K562 (cell line): ENCODE measurements at regions not wholly inside any gene's neighbourhood (a gene's known extent, or its start where the extent isn't known, plus 50 kb on each side); places are given as distances from the start of the nearest gene placed in this dataset.
A peak's percentile ranks its signal among the peaks of the same experiment; 100 is the strongest.
"Not testable (repeated sequence)": the region's sequence is repeated elsewhere in the genome, so short reads cannot be mapped to it uniquely, and the experiment has no call there.

Experiments
- ATAC-seq: fragments of 200-7000 bp; cut with Tn5 transposase; 3 replicates; pipeline ENCODE4 v1.9.1; 2020; ENCODE audit warnings: moderate library complexity
- BruUV-seq: library from RNA; stranded (reverse); fragments of 400-500 nt; replicated peaks from 2 replicates; lab custom pipeline; 2021; lab: Mats Ljungman, UMichigan
- CTCF ChIA-PET: fragments of 300-600 bp; formaldehyde crosslinking; extraction: SDS; loops from one replicate; lab custom pipeline; 2021; ENCODE audit warnings: low intra/inter-chr PET ratio; lab: Yijun Ruan, JAX
- POLR2A ChIA-PET: fragments of 300-600, 350-650 bp; sonication (Branson Sonifier 250); formaldehyde crosslinking; extraction: SDS; loops from one replicate; lab custom pipeline; 2021; ENCODE audit warnings: antibody characterized with exemption, inconsistent platforms; lab: Yijun Ruan, JAX
- DNase-seq, 4 experiments: peaks; one replicate each; pipeline versions ENCODE4 v3.0.0 to v3.0.0-alpha.2; 2011 to 2018; ENCODE audit warnings: low spot score in 3 of 4, mixed read lengths in 3 of 4; ENCODE audit errors: extremely low read depth in 1 of 4
- FAIRE-seq: peaks from 2 replicates; lab custom pipeline; 2011; peaks lifted over from hg19 to GRCh38; lab: Jason Lieb, UNC
- H2AFZ ChIP-seq: 2 replicates; pipeline ENCODE4 v1.6.0; 2011; ENCODE audit warnings: low read depth, low read length, control low read depth, inconsistent platforms
- H3K27ac ChIP-seq: fragments of 200-600 bp; 3 replicates; pipeline ENCODE4 v1.8.0; 2011; ENCODE audit warnings: low read depth, mild to moderate bottlenecking, control low read depth, inconsistent platforms, low read length, moderate library complexity, mixed read lengths; ENCODE audit errors: extremely low read depth
- H3K27me3 ChIP-seq, 2 experiments: fragments of 300-600 bp in 1 of 2; 2 replicates in 1 of 2; 3 replicates in 1 of 2; pipeline versions ENCODE4 v1.6.0 to v1.8.0; 2011; ENCODE audit warnings: inconsistent platforms in 2 of 2, low read length in 2 of 2, mild to moderate bottlenecking in 1 of 2, mixed read lengths in 1 of 2, moderate library complexity in 1 of 2; ENCODE audit not compliant: control insufficient read depth in 2 of 2, insufficient read depth in 2 of 2
- H3K36me3 ChIP-seq: fragments of 300-600 bp; 3 replicates; pipeline ENCODE4 v1.8.0; 2011; ENCODE audit warnings: mild to moderate bottlenecking, low read length, inconsistent platforms; ENCODE audit not compliant: control insufficient read depth, insufficient read depth
- H3K4me1 ChIP-seq, 2 experiments: fragments of 200-600 bp in 1 of 2; replicated peaks in 1 of 2; 2 replicates in 1 of 2; 3 replicates in 1 of 2; pipeline versions ENCODE4 v1.5.1 to v1.8.0; 2011; ENCODE audit warnings: inconsistent platforms in 2 of 2, low read length in 2 of 2, mild to moderate bottlenecking in 1 of 2, mixed read lengths in 1 of 2, moderate library complexity in 1 of 2; ENCODE audit not compliant: control insufficient read depth in 2 of 2, insufficient read depth in 2 of 2
- H3K4me2 ChIP-seq: 2 replicates; pipeline ENCODE4 v1.6.1; 2011; ENCODE audit warnings: low read length, control low read depth, inconsistent platforms, mixed read lengths; ENCODE audit not compliant: insufficient read depth
- H3K4me3 ChIP-seq: fragments of 200-600 bp; sonication (generic), shearing (Covaris generic); 2 replicates; pipeline ENCODE4 v1.5.1; 2016; ENCODE audit warnings: control low read depth, inconsistent platforms
- H3K79me2 ChIP-seq: fragments of 200-600 bp; 3 replicates; pipeline ENCODE4 v1.8.0; 2011; ENCODE audit warnings: low read length, inconsistent platforms; ENCODE audit not compliant: control insufficient read depth, insufficient read depth
- H3K9ac ChIP-seq, 2 experiments: 2 replicates each; pipeline versions ENCODE4 v1.6.0 to v1.6.1; 2011; ENCODE audit warnings: low read depth in 2 of 2, low read length in 2 of 2, control low read depth in 1 of 2, inconsistent platforms in 1 of 2, mild to moderate bottlenecking in 1 of 2, mixed read lengths in 1 of 2; ENCODE audit not compliant: insufficient read depth in 1 of 2
- H3K9me1 ChIP-seq: one replicate; pipeline ENCODE4 v1.6.0; 2011; ENCODE audit warnings: inconsistent platforms, mild to moderate bottlenecking, low read length, moderate library complexity; ENCODE audit not compliant: control insufficient read depth, insufficient read depth
- H3K9me3 ChIP-seq: replicated peaks from 2 replicates; pipeline ENCODE4 v1.5.1; 2011; ENCODE audit warnings: low read depth, low read length, inconsistent platforms; ENCODE audit not compliant: control insufficient read depth, insufficient read depth
- H4K20me1 ChIP-seq: replicated peaks from 2 replicates; pipeline ENCODE4 v1.6.1; 2011; ENCODE audit warnings: low read length, inconsistent platforms, mixed read lengths; ENCODE audit not compliant: control insufficient read depth, insufficient read depth
- EP300 ChIP-seq: IDR thresholded peaks from 2 replicates; pipeline ENCODE4 v1.6.1; 2012; ENCODE audit warnings: low read length, improper control_type of control experiment
- FOSL1 ChIP-seq: fragments of 200-800 bp; sonication (Bioruptor generic); conservative IDR thresholded peaks from 2 replicates; pipeline ENCODE4 v1.6.1; 2016; ENCODE audit warnings: missing genetic modification characterization, missing compliant biosample characterization
- RBFOX2 ChIP-seq: fragments of 200-400 bp; formaldehyde crosslinking; IDR thresholded peaks from 2 replicates; pipeline ENCODE4 v1.6.1; 2017; ENCODE audit warnings: low read depth, mild to moderate bottlenecking, low read length, moderate library complexity
- RCOR1 ChIP-seq, 2 experiments: IDR thresholded peaks; 2 replicates each; pipeline ENCODE4 v1.6.1; 2012; ENCODE audit warnings: low read depth in 2 of 2, low read length in 2 of 2, borderline replicate concordance in 1 of 2, improper control_type of control experiment in 1 of 2
- TEAD4 ChIP-seq, 2 experiments: sonication (generic) in 1 of 2; formaldehyde crosslinking in 1 of 2; IDR thresholded peaks; 2 replicates each; pipeline versions ENCODE4 v1.6.1 to v1.8.0; 2012 to 2022; ENCODE audit warnings: borderline replicate concordance in 1 of 2, inconsistent platforms in 1 of 2, low read length in 1 of 2, mild to moderate bottlenecking in 1 of 2, missing genetic modification reagents in 1 of 2
- WGBS: fragments of 100-300 bp; shearing (Covaris generic); methylation state at CpG from one replicate; pipeline ENCODE4 v1.1.6; 2016; ENCODE audit warnings: low coverage, mixed read lengths; ENCODE audit not compliant: insufficient coverage; ENCODE audit errors: missing lambda C conversion rate; 5-methylcytosine and 5-hydroxymethylcytosine counted together
- in situ Hi-C: fragments of 300-500 bp; cut with MboI; formaldehyde crosslinking; loops from 4 replicates; pipeline ENCODE4 v1.15.0; 2018; ENCODE audit warnings: inconsistent platforms, mixed read lengths
- intact Hi-C: fragments of 100-400 bp; cut with micrococcal nuclease; formaldehyde crosslinking; loops from 2 replicates; pipeline ENCODE4 v1.14.2; 2022

DNA sequence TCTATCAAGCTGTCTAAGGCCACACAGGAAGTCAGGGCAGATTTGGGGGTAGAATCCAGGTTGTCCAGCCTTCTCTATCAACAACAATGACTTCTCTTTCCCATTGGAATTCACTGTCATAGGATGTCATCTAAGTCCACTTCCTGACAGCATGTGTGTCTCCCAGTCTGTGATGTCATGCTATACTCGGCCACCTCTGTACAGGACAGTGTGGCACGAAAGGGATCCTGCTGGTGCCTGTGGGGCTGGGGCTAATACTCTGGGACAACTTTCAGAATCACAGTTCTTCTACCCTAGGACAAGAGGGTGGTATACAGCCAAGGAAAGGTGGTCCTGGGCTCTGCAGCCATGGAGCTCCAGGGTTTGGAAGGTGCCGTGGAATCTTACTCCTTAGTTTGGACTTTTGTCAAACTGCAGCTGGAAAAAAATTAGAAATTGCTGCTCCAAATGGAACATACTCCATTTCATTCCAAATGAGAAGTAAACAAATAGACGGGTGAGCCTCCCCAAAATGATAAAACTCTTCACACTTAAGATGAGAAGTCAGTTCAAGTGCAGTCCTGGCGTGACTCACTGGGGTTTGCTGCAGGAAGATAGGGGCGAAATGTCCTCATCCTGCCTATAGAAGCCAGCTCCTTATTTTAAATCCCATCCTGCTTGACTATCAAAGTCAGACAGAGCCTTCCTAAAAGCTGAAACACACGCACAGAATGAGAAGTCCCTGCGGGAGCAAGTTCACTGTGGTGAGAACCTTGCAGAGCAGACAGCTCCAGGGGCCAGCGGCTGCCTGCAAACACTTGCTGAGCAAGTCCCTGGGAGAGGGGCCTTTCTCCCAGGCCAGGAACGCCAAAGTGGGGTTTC lies 144.2 kb upstream of the PLGLB2 start:
- Histone ChIP-seq H3K4me2 (peak overlapping the region; percentile 41; the same call in 1 of the 2 replicates), H3K27ac (peak overlapping the region; percentile 56; the same call in 1 of the 3 replicates)
- H4K20me1 ChIP-seq; POLR2A ChIA-PET; H3K27me3 ChIP-seq; in situ Hi-C loops; H3K9me3 ChIP-seq; H3K79me2 ChIP-seq; H3K4me1 ChIP-seq; H3K9ac ChIP-seq; H3K36me3 ChIP-seq; H2AFZ ChIP-seq; CTCF ChIA-PET; BruUV-seq; H3K4me3 ChIP-seq; intact Hi-C loops; H3K9me1 ChIP-seq; TF ChIP-seq TEAD4 (CRISPR knock-in tag; IDR thresholded peaks at IDR 0.05; ENCODE audit: borderline replicate concordance): not testable (repeated sequence)
- TF ChIP-seq FOSL1 (tag): 0 out of 2 replicates have a peak, but pooled peaks have one; percentile 29
- peak; percentile 9; the same call in 1 of the 2 replicates for TF ChIP-seq EP300
- 0 out of 2 replicates have a peak, but pooled peaks have one; percentile 18 for TF ChIP-seq RBFOX2
- TF ChIP-seq RCOR1 (IDR thresholded peaks at IDR 0.05; ENCODE audit: borderline replicate concordance in 1 of 2, low read depth in 2 of 2, low read length in 2 of 2): 0 out of 4 replicates have a peak, but pooled peaks of 1 of the 2 experiments have one; percentile 5
- peak; percentile 37; the same call in 1 of the 2 replicates for TF ChIP-seq TEAD4 (IDR thresholded peaks at IDR 0.05; ENCODE audit: low read length)
- WGBS: no CpG with 5 or more reads among the region's 10 CpGs
- peak in 1 of 4 experiments; percentile 75 for DNase-seq
- peak; percentile 84 for ATAC-seq
- peak; percentile 96 for FAIRE-seq
